Muscle of arm (tissue), 1 donor: ENCODE measurements at regions not wholly inside any gene's neighbourhood (a gene's known extent, or its start where the extent isn't known, plus 50 kb on each side); places are given as distances from the start of the nearest gene placed in this dataset.

Experiments
- DNase-seq: peaks from one replicate; pipeline ENCODE4 v3.0.0-alpha.2; 2013

GRCh38 chr4:1463088-1463926 lies 57.1 kb upstream of the NKX1-1 start:
- DNase-seq: peak; percentile 35

GRCh38 chr4:1462768-1463075 lies 56.5 kb upstream of the NKX1-1 start:
- DNase-seq: no peak

GRCh38 chr4:1462009-1462767 lies 55.9 kb upstream of the NKX1-1 start:
- DNase-seq: no peak

GRCh38 chr4:1460967-1461868 lies 55.0 kb upstream of the NKX1-1 start:
- no peak for DNase-seq

GRCh38 chr4:1459722-1460511 lies 53.7 kb upstream of the NKX1-1 start:
- no peak for DNase-seq

- DNase-seq: no peak
Observed at GRCh38 chr4:1459081-1459721, 53.0 kb upstream of the NKX1-1 start.

- DNase-seq: no peak
Observed at GRCh38 chr4:1458581-1458980, 52.3 kb upstream of the NKX1-1 start.
